OCI-LY7 (cell line): ENCODE measurements at regions not wholly inside any gene's neighbourhood (a gene's known extent, or its start where the extent isn't known, plus 50 kb on each side); places are given as distances from the start of the nearest gene placed in this dataset.

ENCODE experiments used
- EZH2phosphoT487 ChIP-seq: fragments of 200-600 bp; sonication (generic); IDR thresholded peaks from 2 replicates; pipeline ENCODE4 v1.6.1; 2018; ENCODE audit warnings: low read depth, borderline replicate concordance, mild to moderate bottlenecking, mixed run types, antibody characterized with exemption, low read length, moderate library complexity, mixed read lengths
- TF ChIP-seq, protein P1 (sequence below): fragments of 200-600 bp; sonication (generic); conservative IDR thresholded peaks from 2 replicates; pipeline ENCODE4 v1.5.1; 2014; ENCODE audit warnings: mild to moderate bottlenecking, antibody characterized with exemption, low read length, moderate library complexity, mixed read lengths

DNA sequence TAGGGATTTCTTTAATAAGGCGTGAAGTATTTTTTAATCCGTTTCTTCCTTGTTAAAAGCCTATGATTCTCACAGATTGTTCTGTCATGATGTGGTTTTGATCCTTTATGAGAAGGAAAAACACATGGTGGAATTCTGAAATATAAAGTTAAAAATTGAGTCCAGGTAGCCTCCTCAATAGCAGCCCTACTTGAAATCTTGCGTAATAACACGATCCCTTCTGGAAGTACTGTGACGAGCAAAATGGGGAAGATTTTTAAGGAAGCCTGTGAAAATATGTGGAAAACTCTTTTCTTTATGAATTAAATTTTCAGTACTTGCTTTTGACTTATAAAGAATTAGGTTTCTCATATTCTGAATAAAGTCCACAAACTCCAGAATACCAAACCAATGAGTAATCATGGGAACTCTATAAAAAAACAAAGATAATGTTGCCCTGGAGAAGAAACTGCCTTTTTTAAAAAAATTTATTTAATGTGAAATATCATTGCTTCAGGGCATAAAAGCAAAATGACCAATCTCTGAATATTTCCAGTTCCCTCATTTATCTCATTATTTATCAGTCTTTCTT, 476.4 kb upstream of the ZEB2 start:
- TF ChIP-seq, protein P1, sequence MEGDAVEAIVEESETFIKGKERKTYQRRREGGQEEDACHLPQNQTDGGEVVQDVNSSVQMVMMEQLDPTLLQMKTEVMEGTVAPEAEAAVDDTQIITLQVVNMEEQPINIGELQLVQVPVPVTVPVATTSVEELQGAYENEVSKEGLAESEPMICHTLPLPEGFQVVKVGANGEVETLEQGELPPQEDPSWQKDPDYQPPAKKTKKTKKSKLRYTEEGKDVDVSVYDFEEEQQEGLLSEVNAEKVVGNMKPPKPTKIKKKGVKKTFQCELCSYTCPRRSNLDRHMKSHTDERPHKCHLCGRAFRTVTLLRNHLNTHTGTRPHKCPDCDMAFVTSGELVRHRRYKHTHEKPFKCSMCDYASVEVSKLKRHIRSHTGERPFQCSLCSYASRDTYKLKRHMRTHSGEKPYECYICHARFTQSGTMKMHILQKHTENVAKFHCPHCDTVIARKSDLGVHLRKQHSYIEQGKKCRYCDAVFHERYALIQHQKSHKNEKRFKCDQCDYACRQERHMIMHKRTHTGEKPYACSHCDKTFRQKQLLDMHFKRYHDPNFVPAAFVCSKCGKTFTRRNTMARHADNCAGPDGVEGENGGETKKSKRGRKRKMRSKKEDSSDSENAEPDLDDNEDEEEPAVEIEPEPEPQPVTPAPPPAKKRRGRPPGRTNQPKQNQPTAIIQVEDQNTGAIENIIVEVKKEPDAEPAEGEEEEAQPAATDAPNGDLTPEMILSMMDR = no peak
- TF ChIP-seq EZH2phosphoT487 = no peak
